NCI-H526 treated with DMSO at 0.1 percent for 48 hours (cell line): ENCODE measurements at regions not wholly inside any gene's neighbourhood (a gene's known extent, or its start where the extent isn't known, plus 50 kb on each side); places are given as distances from the start of the nearest gene placed in this dataset.
A peak's percentile ranks its signal among the peaks of the same experiment; 100 is the strongest.
"Not testable (repeated sequence)": the region's sequence is repeated elsewhere in the genome, so short reads cannot be mapped to it uniquely, and the experiment has no call there.

Experiments
- DNase-seq: peaks from one replicate; lab custom pipeline; 2025; lab: John Stamatoyannopoulos, UW

DNA sequence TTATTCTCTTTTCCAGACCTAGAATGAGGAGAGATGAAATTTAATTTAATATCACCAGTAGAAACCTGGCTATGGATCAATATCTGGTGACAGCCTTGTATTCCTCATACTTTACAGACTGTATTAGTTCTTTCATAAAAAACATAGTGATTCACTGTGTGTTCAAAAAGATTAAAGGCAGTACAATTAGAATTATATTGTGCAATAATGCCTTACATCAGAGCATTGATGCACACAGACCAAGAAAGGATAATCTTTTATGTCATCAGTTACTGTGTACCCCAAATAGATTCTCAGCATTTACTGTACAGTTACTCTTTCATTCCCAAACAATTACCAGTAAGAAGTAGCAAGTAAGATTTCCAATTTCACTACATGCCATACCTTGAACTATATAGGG is 260.5 kb upstream of the ANXA10 start:
- no peak for DNase-seq

DNA sequence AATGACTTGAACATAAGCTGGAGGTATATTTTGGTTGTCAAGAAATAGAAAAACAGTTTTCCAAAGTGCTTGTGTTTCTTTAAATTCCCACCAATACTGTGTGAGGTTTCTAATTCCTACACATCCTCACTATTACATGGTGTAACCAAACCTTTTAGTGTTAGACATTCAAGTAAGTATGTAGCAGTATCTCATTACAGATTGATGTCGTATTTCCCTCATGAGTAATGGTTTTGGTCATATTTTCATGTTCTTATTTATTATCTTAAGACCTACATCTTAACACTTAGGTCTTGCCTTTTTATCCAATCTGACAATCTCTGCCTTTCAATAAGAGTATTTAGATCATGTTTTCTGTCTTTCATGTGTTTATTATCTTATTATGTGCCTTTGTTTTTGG is 253.7 kb upstream of the ANXA10 start:
- DNase-seq: no peak

DNA sequence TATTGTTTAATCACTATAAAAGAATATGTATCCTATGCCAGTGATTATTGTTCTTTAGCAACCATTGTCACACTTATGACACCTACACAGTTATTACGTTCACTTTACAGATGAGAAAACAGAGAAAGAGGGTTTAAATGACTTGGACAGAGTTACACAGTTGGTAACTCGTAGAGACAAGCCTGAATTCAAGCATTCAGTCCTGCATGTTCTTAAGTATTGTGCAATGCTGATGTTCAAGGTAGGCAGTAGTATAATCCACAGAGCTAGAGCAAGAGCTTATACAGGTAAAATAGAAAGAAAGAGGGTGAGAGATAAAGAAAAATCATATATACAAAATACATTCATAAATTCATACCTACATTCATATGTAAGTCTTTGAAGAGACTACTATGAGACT is 249.8 kb upstream of the ANXA10 start:
- no peak for DNase-seq

DNA sequence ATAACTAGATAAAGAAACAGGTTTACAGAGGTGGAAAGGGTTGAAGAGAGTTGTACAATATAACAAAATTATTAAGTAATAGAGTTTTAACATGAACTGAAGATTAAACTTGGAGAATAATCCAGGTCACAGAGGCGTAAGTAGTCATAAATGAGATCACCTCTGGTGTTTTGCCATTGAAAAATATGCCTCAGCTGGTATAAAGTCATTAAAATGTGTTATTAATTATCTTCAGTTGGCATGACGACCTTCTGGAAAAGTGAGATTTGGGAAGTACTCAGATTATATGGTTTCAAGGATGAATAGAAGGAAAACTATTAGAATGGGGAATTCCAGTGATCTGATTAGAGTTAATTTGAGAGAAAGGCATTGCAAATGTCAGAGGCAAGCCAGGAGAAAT is 237.5 kb upstream of the ANXA10 start:
- no peak for DNase-seq

DNA sequence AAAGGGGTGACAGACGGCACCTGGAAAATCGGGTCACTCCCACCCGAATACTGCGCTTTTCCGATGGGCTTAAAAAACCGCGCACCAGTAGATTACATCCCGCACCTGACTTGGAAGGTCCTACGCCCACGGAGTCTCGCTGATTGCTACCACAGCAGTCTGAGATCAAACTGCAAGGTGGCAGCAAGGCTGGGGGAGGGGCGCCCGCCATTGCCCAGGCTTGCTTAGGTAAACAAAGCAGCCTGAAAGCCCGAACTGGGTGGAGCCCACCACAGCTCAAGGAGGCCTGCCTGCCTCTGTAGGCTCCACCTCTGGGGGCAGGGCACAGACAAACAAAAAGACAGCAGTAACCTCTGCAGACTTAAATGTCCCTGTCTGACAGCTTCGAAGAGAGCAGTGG is 234.2 kb upstream of the ANXA10 start:
- DNase-seq: not testable (repeated sequence)

DNA sequence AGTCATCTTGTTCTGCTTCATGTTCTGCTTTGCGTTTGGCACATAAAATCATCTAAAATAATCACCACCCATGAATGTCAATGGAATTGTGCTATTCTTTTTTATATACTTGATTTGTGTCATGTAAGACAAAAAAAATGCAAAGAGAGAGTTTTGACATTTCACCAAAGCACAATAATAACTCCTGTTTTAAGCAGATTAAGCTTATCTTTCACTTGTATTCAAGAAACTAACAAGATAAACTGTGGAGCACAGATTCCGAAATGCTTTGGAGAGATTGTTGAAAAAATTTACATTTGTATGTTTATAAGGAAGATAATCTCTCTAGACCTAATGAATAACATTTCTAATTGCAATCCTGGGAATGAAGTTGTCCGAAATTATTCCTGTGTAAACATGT is 225.1 kb upstream of the ANXA10 start:
- DNase-seq: no peak

DNA sequence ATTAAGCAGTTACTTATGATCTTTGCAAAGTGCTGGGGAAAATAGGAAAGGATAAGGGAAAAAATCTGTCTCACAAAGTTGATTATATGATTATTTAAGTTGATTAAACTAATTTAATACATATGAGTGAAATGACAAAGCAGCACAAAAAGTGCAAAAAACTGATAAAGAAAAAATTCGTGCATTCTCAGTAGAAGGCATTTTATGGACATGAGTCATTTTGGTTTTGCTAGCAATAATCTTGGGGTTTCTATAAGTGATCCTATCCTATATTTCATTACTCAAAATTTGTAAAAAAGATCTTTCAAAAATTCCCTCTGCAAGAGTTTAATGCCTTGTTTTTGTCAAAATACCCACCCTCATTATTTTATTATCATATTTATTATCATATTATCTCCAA is 224.2 kb upstream of the ANXA10 start:
- no peak for DNase-seq

DNA sequence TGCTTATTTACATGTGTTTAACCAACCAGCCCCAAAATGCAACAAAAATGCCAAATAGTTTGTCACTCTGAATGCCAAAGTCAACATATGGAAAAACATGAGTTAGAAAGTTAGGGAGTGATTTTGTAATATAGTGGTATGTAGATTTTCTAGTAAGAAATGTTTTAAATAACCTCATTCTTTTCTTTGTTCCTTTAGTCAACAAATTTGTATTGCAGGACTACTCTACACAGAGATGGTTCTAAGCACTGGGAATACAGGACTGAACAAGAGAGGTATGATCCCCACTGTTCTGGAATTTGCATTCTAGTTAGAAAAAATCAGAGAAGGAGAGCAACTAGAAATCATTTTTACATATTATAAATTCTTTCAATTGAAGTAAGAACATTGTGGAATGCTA is 218.8 kb upstream of the ANXA10 start:
- DNase-seq: no peak

DNA sequence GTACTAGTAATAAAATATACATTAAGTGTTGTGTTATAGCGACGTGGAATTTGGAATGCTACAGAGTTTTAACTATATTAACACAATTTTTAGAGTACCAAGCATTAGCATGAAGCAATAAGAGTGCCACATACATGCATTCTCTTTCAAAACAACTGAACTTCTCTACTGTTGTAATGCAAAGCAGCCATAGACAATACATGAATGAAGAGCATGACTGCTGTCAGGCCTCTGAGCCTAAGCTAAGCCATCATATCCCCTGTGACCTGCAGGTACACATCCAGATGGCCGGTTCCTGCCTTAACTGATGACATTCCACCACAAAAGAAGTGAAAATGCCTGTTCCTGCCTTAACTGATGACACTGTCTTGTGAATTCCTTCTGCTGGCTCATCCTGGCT is 216.2 kb upstream of the ANXA10 start:
- DNase-seq: not testable (repeated sequence)

DNA sequence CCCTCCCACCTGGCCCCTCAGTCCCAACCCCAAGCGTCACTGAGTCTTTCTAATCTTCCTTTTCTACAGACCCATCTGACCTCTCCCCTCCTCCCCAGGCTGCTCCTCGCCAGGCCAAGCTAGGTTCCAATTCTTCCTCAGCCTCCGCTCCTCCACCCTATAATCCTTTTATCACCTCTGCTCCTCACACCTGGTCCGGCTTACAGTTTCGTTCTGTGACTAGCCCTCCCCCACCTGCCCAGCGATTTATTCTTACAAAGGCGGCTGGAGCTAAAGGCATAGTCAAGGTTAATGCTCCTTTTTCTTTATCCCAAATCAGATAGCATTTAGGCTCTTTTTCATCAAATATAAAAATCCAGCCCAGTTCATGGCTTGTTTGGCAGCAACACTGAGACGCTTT is 214.5 kb upstream of the ANXA10 start:
- not testable (repeated sequence) for DNase-seq

DNA sequence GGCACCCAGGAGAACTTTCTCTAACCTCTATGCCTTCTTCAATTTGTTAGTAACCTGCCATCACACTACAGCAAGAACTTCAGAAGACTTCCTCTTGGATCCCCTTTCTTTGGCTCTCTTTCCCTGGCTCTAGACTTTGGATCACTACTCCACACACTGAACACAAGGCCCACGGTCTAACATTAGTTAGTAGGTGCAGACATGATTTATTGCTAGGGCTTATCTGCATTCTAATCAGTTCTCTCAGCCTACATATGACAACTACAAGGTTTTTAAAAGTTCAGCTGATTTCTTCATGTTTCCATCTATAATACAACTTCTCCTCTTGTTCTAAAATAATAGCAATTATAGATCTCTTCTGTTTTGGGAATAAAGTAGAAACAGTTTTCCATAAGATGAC is 209.1 kb upstream of the ANXA10 start:
- DNase-seq: no peak

DNA sequence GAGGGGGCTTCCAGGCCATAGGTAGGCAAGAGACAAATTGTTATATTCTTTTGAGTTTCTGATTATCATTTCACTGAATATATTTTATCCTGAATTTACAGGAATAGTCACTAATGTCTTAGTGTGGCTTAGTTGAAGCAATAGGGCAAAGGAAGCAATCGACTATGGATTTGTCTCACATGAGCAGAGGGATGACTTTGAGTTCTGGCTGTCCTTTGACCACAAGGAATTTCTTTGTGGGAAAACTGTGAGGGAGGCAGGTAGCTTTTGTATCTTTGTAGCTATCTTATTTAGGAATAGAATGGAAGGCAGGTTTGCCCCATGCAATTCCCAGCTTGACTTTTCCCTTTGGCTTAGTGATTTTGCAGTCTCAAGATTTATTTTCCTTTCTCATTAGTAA is 207.3 kb upstream of the ANXA10 start:
- DNase-seq: no peak

DNA sequence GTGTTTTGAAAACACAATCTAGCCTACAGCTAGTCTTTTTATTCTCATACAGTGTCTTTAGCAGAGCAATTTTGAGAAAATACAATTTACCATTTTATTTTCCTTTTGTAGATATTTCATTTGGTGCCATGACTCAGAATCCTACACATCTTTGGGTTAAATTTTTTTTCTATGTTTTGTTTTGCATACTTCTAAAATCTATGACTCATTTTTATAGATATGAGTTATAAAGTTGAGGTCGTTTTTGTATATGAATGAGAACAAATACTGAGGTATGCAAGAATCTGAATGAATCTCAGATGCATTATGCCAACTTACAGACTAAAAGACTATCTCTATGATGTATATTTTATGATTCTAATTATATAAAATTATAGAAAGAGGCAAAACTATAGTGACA is 206.5 kb upstream of the ANXA10 start:
- no peak for DNase-seq

DNA sequence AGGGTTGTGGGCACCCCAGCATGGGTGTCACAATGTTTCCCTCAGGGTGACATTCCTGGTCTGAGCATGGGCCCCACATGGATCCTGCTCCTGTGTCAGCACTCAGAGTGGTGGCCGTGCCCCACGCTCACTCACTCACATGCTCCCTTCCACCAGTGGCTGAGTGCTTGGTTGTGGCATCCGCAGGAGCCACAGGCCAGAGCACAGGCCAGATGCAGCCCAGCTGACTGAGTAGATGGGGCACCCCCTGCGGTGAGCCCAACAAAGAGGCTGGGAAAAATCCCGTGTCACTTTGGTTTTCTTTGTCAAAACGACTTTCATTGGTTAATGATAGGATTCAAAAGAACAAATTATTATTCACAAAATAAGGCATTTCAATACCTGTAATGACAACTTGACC is 204.6 kb upstream of the ANXA10 start:
- DNase-seq: no peak

DNA sequence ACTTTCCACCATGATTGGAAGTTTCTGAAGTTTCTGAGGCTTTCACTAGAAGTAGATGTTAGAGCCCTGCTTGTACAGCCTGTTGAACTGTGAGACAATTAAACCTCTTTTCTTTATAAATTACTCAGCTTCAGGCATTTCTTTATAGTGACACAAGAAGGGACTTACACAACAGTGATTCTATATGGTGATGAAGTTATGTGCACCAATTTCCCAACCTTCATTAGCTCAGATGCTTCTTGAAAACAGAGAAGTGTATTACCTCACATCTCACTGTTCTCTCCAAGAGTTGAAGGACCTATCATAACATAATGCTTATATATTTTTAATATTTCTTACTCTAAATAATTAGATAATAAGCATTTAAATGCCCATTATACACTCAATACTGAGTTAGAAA is 202.1 kb upstream of the ANXA10 start:
- DNase-seq: no peak

DNA sequence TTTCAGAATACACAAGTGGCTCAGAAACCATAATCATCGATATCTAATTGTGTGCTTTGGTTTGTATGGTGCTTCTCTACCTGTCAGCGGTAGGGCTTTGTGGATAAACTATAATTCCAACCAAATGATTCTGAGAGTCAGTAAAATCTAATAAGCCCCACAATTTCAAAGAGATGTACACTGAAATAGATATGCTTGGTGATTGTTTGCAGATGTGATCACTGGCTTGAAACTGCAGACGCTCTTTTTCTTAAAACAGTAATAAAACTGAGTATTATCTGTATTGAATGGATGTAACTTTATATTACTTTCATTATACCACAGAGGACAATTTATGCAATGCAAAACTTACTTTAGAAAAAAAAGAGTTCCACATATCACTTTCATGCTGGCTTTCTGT is 198.8 kb upstream of the ANXA10 start:
- DNase-seq: no peak

DNA sequence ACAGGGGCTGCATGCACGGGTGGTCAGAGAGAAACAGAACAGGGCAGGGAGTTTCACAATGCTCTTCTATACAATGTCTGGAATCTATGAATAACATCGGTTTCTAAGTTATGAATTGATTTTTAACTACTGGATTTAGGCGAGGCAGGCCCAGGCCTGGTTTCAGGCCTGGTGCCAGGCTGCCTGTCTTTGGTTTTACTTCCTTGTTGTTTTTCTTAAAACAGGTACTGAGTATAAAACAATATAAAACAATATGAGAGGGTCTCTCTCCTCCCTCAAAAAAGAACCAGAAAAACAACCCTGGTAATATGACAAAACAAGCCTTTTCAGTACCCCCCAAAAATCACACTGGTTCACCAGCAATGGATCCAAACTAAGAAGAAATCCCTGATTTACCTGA is 196.1 kb upstream of the ANXA10 start:
- DNase-seq: not testable (repeated sequence)

DNA sequence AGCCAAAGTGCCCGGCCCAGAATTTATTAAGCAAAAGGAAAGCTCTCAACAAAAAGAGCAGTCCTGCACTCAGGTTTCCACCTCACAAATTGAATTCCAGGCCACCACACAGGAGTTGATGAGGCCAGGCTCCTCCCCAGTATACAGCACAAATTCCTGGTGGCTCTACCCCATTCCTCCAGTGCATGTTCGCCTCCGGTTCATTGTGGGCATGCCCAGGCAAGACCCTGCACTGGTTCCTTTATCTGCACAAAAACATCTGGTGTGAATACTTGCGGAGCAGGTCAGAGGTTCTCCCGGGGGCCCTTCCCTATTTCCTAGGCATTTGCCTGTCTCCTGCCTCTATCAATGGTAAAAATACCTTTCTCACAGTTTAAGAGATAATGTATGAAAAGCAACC is 195.2 kb upstream of the ANXA10 start:
- DNase-seq: peak; percentile 43

DNA sequence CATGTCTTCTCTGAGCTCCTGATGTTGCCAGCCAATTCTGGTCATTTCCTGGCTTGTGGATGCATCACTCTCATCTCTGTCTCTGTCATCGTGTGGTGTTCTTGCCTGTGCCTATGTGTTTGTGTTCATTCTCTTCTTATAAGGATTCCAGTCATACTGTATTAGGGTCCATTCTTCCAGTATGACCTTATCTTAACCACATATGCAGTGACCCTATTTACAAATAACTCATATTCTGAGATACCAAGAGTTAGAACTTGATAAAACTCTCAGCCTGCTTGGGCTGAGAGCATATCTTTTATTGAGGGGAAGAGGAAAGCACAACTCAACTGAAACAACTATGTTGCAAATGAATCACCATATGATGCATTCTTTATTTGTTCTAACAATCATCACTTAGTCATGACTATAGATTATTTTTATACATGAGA is 189.0 kb upstream of the ANXA10 start:
- no peak for DNase-seq

DNA sequence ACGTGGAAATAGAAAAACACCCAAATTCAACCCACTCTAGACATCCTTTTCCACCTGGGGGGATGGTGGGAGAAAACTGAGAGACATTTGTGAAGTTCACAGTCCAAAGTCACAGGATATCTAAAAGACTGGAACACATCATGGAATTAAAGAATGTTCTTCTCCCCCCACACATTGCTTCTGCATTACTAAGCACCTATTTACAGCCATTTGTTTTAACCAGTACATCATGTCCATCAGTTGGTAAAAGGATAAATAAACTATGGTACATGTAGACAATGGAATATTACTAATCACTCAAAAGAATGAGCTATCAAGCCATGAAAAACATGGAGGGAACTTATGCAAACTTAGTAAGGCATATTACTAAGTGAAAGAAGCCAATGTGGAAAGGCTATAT is 185.5 kb upstream of the ANXA10 start:
- no peak for DNase-seq

DNA sequence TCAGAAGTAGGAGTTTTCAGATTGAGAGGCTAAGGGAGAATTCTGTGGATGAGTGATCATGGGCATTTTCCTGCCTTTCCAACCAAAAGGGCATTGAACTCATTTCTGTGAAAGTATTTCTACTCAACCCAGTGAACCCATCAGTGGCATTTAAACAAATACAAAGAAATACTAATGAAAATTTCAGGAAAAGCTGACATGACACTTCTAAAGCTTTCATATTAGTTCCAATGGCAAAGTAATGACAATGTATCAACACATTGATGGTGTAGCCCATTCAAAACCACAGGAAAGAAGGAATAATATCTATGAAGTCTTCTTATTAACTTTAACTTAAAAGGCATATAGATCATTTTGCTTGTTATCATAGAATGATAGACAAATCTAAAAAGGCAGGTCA is 183.5 kb upstream of the ANXA10 start:
- DNase-seq: no peak

DNA sequence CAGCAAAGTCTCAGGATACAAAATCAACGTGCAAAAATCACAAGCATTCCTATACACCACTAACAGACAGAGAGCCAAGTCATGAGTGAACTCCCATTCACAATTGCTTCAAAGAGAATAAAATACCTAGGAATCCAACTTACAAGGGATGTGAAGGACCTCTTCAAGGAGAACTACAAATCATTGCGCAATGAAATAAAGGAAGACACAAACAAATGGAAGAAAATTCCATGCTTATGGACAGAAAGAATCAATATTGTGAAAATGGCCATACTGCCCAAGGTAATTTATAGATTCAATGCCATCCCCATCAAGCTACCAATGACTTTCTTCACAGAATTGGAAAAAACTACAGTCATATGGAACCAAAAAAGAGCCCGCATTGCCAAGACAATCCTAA is 179.8 kb upstream of the ANXA10 start:
- not testable (repeated sequence) for DNase-seq

DNA sequence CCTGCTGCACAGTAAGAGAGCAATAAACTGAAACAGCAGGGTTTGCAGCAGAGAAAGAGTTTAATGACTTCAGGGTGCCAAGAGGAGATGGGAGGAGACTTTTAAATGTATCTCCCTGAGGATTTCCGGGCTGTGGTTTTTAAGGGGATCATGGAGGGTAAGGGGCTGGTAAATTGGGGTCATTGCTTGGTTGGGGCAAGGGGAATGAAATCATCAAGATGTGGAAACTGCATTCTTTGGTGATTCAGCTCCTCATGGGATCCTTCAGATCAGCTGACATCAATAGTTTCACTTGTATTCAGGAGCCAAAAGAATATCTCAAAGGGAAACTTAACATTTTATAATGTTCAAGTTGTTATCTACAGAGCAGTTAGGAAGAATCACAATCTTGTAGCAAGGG is 174.3 kb upstream of the ANXA10 start:
- DNase-seq: no peak

DNA sequence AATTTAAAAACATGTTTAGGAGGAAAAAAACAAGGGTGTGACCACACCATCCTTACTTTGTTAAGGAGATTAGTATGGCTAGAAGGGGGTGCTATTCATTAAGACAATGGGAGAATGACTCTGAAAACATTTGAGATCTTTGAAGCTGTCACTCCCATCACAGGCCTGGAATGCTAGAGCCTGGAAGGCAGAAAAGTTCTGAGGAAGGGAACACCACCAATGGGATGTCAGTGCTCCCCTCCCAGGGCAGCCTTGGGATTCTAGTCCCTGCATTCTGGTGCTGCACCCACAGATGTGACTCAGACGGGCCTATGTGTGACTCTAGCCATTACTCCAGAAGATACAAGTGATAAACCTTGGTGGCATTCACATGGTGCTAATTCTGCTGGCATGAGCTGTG is 162.2 kb upstream of the ANXA10 start:
- DNase-seq: no peak

DNA sequence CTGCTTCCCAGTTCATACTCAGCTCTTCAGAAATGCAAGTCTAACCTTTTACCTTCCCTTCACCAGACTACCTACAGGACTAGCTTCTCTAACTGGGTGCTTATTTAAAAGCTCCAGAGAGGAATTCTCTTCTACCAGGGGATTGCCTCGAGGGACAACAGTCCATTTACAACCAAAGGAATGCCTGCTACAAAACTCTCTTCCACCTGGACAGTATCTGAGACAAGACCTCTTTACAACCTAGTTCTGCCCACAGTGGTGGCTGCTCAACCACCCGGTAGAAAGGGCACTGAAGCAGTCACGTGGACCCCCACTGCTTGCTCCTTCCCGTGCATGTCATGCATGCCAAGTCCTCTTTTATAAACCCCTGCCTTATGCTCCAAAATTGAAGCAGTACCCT is 158.1 kb upstream of the ANXA10 start:
- no peak for DNase-seq
